Fibroblast of lung (primary cell): ENCODE measurements at regions not wholly inside any gene's neighbourhood (a gene's known extent, or its start where the extent isn't known, plus 50 kb on each side); places are given as distances from the start of the nearest gene placed in this dataset.
A peak's percentile ranks its signal among the peaks of the same experiment; 100 is the strongest.

Experiments
- DNase-seq, 2 donors: peaks; one replicate each; pipeline versions ENCODE4 v3.0.0 to v3.0.0-alpha.2; 2010; ENCODE audit warnings: low read depth in 2 of 2
- H2AFZ ChIP-seq: 2 replicates; pipeline ENCODE4 v1.5.1; 2012; ENCODE audit warnings: low read length, control low read depth, inconsistent platforms
- H3K27ac ChIP-seq: 2 replicates; pipeline ENCODE4 v1.5.1; 2011; ENCODE audit warnings: low read length, control low read depth; ENCODE audit not compliant: insufficient read depth
- H3K27me3 ChIP-seq: 2 replicates; pipeline ENCODE4 v1.5.1; 2011; ENCODE audit warnings: mild to moderate bottlenecking, low read length; ENCODE audit not compliant: control insufficient read depth, insufficient read depth
- H3K36me3 ChIP-seq: 2 replicates; pipeline ENCODE4 v1.5.1; 2011; ENCODE audit warnings: low read length; ENCODE audit not compliant: control insufficient read depth, insufficient read depth
- H3K4me1 ChIP-seq: 2 replicates; pipeline ENCODE4 v1.5.1; 2011; ENCODE audit warnings: low read length; ENCODE audit not compliant: control insufficient read depth, insufficient read depth; ENCODE audit errors: extremely low read depth
- H3K4me2 ChIP-seq: 2 replicates; pipeline ENCODE4 v1.5.1; 2011; ENCODE audit warnings: low read length, control low read depth; ENCODE audit not compliant: insufficient read depth; ENCODE audit errors: extremely low read depth
- H3K4me3 ChIP-seq, 4 experiments: fragments of 200-600 bp in 1 of 4; sonication (generic) in 1 of 4; replicated peaks in 1 of 4; 2 replicates each; pipeline ENCODE4 v1.5.1; 2011 to 2016; ENCODE audit warnings: low read length in 4 of 4, low read depth in 3 of 4, mild to moderate bottlenecking in 3 of 4, control low read depth in 2 of 4, inconsistent platforms in 1 of 4, mixed read lengths in 1 of 4; ENCODE audit not compliant: insufficient read depth in 1 of 4; ENCODE audit errors: control extremely low read depth in 1 of 4
- H3K79me2 ChIP-seq: 2 replicates; pipeline ENCODE4 v1.5.1; 2012; ENCODE audit warnings: mild to moderate bottlenecking, low read length, inconsistent platforms; ENCODE audit not compliant: control insufficient read depth, insufficient read depth
- H3K9ac ChIP-seq: 2 replicates; pipeline ENCODE4 v1.5.1; 2011; ENCODE audit warnings: mild to moderate bottlenecking, low read length, control low read depth; ENCODE audit not compliant: insufficient read depth
- H3K9me3 ChIP-seq: 2 replicates; pipeline ENCODE4 v1.5.1; 2012; ENCODE audit warnings: low read depth, low read length; ENCODE audit not compliant: control insufficient read depth, insufficient read depth
- H4K20me1 ChIP-seq: 2 replicates; pipeline ENCODE4 v1.5.1; 2011; ENCODE audit warnings: low read length; ENCODE audit not compliant: control insufficient read depth, insufficient read depth; ENCODE audit errors: extremely low read depth
- EZH2 ChIP-seq: IDR thresholded peaks from 2 replicates; pipeline ENCODE4 v1.5.1; 2012; ENCODE audit warnings: low read length, control low read depth, mild to moderate bottlenecking; ENCODE audit errors: missing control alignments
- TF ChIP-seq, protein P1 (sequence below), 2 donors: IDR thresholded peaks in 1 of 2; conservative IDR thresholded peaks in 1 of 2; 1 replicate in 1 of 2; 2 replicates in 1 of 2; pipeline ENCODE4 v1.5.1; 2011 to 2012; ENCODE audit warnings: low read length in 2 of 2, control low read depth in 1 of 2, inconsistent platforms in 1 of 2, low read depth in 1 of 2, mild to moderate bottlenecking in 1 of 2

DNA sequence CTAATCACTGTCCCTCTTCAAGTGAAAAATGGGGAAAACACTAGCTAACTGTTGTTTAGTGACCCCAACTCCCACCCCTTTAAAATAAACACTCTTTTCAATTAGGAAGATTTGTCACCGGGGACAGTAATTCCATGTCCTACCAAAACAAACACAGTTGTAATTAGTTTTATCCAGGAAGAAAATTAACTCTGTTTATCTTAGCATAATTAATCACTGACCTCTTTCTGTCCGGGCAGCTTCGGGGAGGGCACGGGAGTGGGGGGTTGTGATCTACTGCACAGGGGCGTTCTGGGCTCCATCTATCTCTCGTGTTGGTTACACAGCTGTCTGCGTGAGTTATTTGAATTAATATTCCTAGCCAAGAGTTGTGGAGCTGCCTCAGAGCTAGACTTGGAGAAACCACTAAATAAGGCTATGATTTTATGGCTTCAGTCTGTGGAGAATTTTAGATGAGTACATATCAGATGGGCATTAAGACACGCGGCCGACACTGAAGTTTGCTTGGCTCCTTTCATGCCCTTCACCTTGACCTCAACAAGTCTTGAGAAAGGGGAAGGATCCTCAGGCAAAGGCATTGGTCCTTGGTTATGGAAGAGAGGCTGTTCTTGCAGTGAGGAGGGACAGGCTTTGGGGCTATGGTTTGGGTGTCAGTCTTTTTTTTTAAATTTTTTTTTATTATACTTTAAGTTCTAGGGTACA is 102.0 kb upstream of the TRABD2B start:
- Histone ChIP-seq H3K9me3 (no peaks in the 10 kb centered on the region), H3K4me3 (no peak overlapping the region), H4K20me1 (no peaks in the 10 kb centered on the region), H3K4me1 (no peaks in the 10 kb centered on the region), H3K9ac (no peak overlapping the region), H3K27me3 (no peaks in the 10 kb centered on the region), H3K4me2 (no peak overlapping the region), H3K79me2 (no peaks in the 10 kb centered on the region), H2AFZ (no peak overlapping the region), H3K36me3 (no peaks in the 10 kb centered on the region), H3K27ac (no peak overlapping the region)
- no peak for DNase-seq
- TF ChIP-seq EZH2, result no peak
- TF ChIP-seq, protein P1, sequence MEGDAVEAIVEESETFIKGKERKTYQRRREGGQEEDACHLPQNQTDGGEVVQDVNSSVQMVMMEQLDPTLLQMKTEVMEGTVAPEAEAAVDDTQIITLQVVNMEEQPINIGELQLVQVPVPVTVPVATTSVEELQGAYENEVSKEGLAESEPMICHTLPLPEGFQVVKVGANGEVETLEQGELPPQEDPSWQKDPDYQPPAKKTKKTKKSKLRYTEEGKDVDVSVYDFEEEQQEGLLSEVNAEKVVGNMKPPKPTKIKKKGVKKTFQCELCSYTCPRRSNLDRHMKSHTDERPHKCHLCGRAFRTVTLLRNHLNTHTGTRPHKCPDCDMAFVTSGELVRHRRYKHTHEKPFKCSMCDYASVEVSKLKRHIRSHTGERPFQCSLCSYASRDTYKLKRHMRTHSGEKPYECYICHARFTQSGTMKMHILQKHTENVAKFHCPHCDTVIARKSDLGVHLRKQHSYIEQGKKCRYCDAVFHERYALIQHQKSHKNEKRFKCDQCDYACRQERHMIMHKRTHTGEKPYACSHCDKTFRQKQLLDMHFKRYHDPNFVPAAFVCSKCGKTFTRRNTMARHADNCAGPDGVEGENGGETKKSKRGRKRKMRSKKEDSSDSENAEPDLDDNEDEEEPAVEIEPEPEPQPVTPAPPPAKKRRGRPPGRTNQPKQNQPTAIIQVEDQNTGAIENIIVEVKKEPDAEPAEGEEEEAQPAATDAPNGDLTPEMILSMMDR (conservative IDR thresholded peaks at IDR 0.05 in 1 of 2, IDR thresholded peaks at IDR 0.05 in 1 of 2; ENCODE audit: low read depth in 1 of 2, low read length in 2 of 2), result no peak

GRCh38 chr1:48093696-48094528 is 96.7 kb upstream of the TRABD2B start:
- Histone ChIP-seq H3K79me2 (no peaks in the 10 kb centered on the region), H3K27me3 (no peaks in the 10 kb centered on the region), H4K20me1 (no peaks in the 10 kb centered on the region), H3K36me3 (no peaks in the 10 kb centered on the region), H3K9me3 (no peaks in the 10 kb centered on the region), H3K4me3 (no peak overlapping the region), H3K27ac (no peak overlapping the region), H3K4me1 (no peaks in the 10 kb centered on the region), H2AFZ (no peak overlapping the region), H3K9ac (no peak overlapping the region), H3K4me2 (no peak overlapping the region)
- peak; percentile 21 to 41 for DNase-seq
- TF ChIP-seq, protein P1 (conservative IDR thresholded peaks at IDR 0.05 in 1 of 2, IDR thresholded peaks at IDR 0.05 in 1 of 2; ENCODE audit: low read depth in 1 of 2, low read length in 2 of 2), result peak; percentile 40 to 73
- TF ChIP-seq EZH2, result no peak

DNA sequence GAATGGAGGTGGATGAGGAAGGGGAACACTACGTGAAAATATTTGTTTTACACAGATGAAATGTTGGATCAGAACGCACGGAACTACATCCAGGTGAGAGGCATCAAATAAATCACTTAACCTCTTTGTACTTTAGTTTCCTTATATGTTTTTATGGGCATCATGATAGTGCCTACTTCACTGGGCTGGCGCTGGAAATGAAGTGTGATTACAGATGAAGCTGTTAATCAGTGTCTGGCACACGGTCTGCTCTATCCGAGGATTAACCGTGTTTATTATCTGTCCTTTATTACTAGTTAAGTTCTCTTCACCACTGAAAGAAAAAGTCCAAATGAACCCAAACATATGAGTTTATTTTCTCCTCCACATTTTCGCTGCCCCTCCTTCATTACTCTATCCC is 96.0 kb upstream of the TRABD2B start:
- Histone ChIP-seq H3K27ac (no peak overlapping the region), H3K4me1 (no peaks in the 10 kb centered on the region), H2AFZ (no peak overlapping the region), H3K36me3 (no peaks in the 10 kb centered on the region), H3K79me2 (no peaks in the 10 kb centered on the region), H3K4me3 (no peak overlapping the region), H3K9ac (no peak overlapping the region), H4K20me1 (no peaks in the 10 kb centered on the region), H3K9me3 (no peaks in the 10 kb centered on the region), H3K4me2 (no peak overlapping the region), H3K27me3 (no peaks in the 10 kb centered on the region)
- TF ChIP-seq, protein P1 (conservative IDR thresholded peaks at IDR 0.05 in 1 of 2, IDR thresholded peaks at IDR 0.05 in 1 of 2; ENCODE audit: low read depth in 1 of 2, low read length in 2 of 2), result no peak
- no peak for TF ChIP-seq EZH2
- no peak for DNase-seq
